ENCODE measurements at regions not wholly inside any gene's neighbourhood (a gene's known extent, or its start where the extent isn't known, plus 50 kb on each side); places are given as distances from the start of the nearest gene placed in this dataset.
"Not testable (repeated sequence)": the region's sequence is repeated elsewhere in the genome, so short reads cannot be mapped to it uniquely, and the experiment has no call there.

DNA sequence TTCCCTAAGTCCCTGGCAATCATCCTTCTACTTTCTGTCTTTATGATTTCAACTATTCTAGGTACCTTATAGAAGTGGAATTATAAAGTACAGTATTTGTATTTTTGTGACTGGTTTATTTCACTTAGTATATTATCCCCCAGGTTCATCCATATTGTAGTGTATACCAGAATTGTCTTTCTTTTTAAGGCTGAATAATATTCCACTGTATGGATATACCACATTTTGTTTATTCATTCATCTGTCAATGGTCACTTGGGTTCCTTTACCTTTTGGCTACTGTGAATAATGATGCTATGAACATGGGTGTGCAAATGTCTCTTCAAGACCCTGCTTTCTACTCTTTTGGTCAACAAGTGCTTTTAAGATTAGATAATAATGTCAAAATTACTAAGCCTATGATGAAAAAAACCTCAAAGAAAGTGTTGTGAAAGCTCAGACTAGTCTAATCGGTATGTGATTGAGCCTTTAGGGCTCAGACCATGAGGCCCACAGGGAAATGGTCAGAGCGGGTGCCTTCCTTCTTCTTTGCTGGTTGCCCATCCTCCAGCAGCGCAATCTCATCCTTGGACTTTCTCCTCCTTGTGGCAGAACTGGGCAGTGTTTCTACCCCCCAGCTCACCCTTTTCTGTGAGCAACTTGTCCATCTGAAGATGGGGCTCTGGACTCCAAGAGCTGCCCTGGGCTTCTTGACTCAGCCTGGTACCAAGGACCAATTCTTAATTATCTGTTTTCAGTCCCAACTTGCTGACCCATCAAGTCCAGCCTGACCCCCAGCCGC lies 105.4 kb downstream of the TTC8 start:
- DNase-seq = no peak

DNA sequence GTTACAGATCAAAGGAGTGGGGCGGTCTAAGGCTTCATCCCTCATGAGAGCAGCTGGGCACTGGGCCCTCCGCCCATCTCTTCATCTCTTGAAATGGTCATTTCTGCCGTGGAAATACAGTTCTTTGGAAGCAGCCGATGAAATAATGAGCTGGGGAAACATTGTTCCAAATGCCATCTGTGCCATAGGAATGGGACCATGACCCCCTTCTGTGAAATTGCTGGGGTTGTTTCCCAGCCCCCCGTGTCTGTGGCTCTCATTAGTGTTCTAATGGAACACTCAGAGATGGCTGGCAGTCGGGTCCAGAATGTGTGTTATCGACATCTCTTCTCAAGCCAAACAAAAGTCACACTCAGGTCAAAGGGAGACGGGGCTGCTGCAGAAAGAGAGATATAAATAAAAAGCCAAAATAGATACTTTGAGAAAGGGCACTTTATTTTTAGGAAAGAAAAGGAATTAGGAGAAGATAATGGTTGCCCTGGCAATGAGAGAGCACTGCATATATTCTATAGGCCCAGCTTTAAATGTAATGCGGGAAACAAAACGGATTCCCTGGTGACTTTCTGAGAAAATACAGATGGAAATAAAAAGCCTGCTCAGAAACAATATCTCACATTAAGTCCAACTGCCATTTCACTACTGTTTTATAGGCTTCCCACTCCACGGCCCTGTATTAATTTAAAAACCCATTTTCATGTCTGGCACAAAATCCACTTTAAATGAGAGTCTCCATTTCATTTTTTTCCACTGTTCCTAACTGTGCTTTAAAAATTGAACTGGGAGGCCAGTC lies 107.1 kb downstream of the TTC8 start:
- DNase-seq = no peak

DNA sequence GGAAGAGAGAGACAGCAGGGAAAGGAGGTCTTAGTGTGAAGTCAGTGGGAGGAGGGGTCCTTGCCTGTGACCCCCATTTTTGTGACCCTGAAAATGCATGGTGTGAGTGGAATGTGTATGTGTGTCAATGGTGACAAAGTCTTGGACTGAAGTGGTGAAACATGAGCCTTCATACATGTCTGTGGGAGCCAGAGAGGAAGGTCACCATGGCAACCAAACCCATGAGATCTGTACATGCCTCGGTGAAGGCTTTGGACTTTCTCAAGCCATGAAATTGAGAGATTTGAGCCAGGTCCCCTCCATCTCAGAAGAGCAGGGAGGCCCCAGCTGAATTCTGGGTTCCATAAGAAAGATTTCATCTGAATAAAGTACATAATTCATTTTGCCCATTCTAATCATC lies 108.7 kb downstream of the TTC8 start:
- no peak for DNase-seq

DNA sequence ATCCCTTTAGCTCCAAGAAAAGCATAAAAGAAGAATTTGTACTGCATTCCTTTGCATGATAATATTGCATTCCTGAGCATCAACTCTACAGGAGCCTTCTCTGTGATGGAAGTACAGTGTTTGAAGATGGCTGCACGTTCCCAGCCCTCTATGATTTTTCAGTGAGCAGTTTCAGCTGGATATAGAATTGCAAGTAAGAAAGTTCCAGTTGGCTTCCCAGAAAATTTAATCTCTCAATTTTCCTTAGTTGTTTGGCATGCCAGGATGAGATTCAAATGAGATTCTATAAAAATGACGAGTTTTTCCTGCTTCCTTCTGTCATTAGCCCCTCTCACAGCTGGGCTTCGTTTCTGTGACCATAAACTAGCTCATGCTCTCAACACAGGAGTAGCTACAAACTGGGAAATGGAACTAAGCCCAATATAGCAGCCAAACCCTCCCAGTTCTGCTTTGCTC lies 109.9 kb downstream of the TTC8 start:
- no peak for DNase-seq

DNA sequence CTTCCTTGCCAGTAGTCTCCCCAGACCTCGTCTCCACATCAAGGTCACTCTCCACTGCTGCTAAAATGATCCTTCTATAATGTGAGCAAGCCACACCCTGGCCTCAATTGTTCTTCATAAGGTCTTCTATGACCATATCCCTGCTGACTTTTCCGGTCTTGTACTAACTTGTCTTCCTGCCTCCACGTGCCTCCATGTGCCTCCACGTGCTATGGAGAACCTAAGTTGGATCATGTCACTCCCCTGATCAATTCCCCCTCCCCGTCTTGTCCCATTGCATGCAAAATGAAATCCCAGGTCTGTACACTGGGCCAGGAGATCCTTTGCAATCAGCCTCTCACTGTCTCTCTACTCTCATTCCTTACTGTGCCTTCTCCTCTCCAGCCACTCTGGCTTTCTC lies 110.6 kb downstream of the TTC8 start:
- no peak for DNase-seq

DNA sequence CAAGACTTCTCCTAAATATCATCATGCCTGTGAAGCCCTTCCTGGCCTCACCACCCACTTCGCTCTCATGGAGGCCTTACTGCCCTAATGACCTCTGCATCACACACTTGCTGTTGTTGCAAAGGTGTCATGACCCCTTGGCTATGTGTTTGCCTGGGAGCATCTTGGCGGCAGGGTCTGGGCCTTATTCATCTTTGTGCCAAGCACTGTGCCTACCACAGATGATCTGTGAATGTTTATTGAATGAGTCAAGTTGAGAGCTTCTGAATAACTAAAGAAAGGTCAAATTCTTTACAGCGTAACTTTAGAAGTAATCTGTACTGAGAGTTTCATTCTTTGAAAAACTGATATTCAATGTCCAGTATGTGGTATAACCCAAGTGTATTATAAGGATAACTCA lies 113.3 kb downstream of the TTC8 start:
- DNase-seq = no peak

DNA sequence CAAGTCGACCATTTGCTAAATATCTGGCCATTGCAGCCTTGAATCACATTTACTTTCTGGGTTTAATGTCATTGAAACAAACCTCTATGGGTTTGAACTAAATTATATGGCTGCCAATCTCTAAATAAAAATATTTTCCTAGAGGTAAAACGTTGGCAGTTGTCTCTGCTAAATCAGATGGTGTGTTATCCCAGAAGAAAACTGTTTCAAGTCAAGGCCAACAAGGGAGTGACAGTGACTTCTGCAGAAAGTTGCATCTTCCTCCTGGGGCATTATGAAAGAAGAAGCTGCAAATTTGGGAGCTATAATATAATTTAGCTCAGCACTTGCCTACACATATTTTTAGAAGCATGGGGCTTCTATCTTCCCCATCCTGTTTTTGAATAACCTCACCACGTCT lies 116.2 kb downstream of the TTC8 start:
- no peak for DNase-seq

DNA sequence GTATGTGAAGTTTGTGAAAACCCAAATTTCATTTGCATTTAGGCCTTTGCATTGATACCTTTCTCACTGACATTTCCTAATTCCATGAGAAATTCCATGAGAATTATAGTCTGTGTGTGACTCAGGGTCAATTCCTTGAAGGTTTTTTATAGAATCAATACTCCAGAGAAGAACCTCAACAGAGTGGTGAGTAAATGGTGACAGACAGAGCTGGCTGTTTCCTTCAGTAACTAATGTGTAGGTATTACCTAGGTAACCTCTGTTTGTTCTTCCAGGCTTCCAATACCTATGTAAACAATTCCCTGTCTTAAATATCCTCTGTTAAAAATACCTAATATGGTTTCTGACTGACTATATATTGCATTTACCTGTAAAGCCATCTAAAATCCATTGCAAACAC lies 117.0 kb downstream of the TTC8 start:
- no peak for DNase-seq

DNA sequence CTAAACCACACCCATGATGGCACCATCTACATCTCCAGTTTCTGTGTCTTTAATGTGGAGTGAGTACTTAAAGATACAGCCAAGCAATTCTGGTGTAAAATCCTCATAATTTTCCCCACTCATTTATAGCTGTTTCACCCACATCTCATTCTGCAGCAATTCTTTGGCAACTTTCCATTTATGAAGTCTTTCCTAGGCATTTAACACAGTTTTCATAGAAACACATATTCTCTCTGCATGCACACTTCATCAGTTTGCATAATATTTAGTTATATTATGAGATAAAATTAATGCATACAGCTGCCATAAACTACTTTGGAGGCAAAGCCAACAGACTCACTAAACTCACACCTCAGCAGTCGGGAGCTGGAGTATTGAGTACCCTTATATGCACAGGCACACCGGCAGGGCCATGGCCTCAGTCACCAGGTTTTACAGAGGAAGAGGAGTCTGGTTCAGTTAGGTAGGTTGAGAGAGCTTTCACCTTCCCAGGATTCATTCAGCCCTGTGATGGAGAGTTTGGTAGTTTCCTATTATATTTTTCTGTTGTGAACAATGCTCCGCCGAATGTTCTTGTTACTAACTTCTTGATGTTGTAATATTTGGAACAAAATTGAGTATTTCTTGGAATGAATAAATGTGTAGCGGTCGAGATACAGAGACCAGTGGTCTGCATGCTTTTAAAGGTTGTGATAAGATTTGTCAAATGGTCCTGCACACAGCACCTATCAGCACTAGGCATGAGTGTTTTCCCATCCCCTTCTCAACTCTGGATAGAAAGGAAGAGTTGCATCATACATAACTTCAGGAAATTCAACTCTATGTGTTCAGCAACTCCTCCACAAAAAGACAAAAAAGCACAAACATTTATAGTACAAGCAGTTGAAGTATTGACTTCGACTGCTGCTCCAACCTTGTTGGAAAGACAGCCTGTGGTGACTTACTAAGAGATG lies 123.5 kb downstream of the TTC8 start:
- DNase-seq = no peak

DNA sequence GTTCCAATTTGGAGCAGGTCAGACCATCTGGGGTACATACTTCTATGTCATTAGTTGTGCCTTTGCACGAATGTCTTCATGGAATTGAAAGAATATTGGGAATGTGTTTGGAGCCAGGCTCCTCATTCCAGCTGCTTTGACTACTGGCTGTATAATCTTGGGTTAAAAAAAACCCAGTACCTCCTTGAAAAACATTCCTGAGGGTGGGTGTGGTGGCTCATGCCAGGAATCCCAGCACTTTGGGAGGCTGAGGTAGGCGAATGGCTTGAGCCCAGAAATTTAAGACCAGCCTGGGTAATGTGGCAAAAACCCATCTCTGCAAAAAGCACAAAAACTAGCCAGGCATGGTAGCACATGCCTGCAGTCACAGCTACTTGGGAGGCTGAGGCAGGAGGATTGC lies 125.6 kb downstream of the TTC8 start:
- no peak for DNase-seq

DNA sequence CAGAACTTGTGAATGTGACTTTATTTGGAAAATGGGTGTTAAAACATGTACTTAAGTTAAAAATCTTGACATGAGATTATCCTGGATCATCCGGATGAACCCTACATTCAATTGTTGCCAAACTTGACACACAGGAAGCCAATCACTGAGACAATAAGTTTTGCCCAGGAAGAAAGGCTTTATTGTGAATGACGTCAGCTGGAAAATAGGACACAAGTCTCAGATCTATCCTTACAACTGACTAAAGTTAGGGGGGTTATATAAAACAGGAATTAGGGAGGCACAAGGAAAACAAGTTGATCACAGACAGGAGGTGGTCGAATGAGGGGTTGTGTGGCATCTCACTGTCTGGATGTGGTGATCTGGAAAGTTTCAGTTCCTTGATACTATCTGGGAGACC lies 126.9 kb downstream of the TTC8 start:
- DNase-seq = no peak

DNA sequence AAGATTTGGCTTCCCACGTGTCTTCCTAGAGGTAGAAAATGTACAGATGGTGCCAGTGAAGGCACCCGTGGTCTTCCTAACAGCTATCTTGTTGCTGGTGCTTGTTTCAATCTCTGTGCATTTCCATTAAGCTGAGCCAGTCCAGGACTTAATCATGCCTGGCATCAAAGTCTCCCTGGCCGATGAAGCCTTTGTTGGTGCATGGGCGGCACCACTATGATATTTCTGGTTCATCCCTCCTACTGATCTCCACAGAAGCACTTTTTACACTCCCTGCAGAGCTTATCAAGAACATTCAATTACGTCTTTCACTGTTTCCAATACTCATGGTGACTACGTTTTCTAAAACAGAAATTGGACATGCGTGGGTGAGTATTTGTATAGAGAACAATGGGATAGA lies 128.4 kb downstream of the TTC8 start:
- DNase-seq = no peak

DNA sequence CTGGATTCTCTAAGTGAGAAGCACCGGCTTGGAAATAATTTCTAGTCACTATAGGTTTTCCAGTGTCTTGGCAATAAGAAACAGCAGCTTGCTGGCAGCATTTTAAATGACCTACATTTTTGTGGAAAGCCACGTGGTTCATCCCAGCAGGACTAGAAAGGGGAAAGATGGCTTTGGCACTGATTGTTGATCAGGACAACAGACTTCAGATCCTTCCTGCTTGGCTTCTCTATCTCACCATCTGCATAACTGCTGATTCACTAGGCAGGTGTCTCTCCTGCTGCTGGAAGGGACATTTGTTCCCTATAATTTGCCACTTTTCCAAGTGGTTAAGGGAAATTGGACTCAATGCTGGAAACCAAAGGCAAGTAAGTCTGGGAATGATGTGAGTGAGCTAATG lies 131.0 kb downstream of the TTC8 start:
- DNase-seq = no peak

DNA sequence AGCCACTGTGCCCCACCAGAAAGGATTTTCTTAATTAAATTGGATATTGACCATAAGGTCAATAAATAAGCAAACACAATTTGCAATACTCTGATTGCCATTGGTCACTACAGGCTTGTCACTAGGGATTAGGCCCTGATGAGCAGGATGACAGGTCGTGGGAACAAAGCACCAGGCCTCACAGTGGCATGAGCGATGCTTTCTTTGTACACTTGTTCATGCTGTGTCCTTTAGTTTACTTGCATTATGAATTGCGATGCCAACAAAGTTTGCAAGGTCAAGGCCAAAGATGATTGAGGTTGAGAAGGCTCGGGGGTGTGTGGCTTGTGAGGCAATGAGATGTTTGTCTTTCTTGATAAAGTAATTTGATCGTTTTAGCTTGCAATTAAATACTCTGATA lies 136.0 kb downstream of the TTC8 start:
- DNase-seq = no peak

DNA sequence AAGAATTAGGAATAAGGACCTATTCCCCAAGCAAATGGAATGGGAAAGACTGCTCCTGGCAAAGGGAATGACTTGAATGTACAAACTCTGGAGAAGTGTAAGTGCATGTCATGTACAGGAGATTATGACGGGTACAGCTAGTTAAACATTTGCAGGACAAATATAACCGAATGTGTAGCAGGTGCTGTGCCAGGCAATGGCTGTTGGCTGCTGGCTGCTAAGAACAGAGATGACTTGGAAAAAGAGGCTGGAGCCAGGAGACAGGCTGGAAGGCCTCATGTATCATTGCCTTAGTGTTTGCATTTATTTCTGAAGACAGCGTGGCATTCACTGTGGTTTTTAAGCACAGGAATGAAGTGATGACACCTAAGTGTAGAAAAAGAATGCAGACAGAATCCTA lies 136.8 kb downstream of the TTC8 start:
- DNase-seq = no peak

DNA sequence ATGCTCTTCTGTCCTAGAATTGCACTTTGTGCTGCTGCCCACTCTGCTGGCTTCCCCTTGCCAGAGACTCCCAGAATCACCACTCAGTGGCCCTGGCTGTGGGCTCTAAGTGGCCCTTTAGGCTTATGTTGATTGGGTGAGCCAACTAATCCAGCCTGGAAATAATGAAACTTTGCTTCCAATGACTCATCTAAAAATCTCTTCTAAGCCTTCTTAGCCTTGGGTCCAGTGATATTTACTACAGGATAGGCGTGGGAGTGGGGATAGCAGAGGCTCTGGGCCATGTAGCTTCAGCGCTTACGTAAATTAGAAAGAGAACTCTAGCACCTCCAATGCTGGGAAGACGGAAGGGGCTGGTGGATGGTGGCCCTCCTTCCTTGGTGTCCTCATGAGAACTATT lies 137.9 kb downstream of the TTC8 start:
- no peak for DNase-seq

DNA sequence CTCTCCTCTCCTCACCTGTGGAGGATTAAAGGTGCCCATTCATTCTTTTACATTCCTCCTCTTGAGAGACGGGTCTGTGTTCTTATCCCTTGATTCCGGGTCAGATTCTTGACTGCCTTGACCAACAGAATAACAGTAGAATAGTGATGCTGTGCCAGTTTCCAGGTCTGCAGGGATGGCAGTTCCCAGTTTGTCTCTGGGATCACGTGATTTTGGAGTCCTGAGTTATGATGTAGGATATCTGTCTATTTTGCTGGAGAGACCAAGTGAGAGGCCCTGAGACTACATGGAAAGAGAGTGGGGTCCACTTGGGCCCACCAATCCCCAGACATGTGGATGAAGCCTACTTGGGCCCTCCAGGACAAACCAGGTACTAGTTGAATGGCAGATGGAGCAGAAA lies 142.8 kb downstream of the TTC8 start:
- DNase-seq = no peak

DNA sequence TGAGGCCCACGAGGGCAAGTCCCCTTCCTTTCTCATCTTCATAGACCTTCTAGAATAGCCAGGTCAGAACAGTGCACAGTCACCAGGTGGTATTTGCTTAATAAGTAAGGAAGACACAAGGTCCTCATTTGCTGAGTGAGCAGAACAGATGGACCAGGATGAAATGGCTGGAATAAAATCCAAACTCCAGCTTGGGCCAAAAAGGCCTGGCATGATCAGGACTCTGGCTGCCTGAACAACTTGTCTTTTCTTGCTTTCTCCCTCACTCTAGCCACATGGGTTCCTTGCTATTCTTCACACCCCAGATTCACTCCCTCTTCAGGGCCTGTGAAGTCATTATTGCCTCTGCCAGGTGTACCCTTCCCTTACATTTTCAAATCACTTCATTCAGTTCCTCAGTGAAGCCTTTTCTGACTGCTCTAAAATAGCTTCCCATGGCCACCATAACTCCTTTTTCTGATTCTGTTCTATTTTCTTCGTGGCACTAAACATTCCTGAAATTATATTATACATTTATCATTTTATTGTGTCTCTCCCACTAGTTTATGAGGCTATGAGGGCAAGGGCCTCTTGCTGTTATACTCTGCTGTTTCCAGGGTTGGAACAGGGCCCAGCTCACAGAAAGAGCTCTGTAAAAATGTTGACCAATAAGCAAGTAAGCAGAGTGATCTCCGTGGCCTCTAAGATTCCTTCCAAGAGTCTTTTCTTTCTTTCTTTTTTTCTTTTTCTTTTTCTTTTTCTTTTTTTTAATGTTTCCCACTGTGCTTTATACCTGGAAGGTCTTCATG lies 150.8 kb downstream of the TTC8 start:
- no peak for DNase-seq

DNA sequence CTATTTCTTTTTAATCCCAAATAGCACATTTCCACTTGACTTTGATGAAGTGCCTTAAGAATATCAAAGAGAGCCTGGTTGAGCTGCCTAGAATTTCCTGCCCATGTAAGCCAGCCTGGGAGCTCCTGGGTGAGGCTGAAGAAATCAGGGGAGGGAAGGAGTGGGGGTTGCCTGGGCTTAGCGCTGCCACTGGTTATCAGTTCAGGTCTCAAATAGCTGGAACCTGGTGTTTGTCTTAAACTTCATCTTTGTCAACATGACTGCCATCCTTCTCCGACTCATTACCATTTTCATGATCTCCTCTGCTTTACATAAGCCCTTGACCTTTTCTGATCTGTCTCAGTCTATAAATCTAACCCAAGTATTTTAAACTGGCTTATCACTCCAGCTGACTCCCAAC lies 151.5 kb downstream of the TTC8 start:
- no peak for DNase-seq

DNA sequence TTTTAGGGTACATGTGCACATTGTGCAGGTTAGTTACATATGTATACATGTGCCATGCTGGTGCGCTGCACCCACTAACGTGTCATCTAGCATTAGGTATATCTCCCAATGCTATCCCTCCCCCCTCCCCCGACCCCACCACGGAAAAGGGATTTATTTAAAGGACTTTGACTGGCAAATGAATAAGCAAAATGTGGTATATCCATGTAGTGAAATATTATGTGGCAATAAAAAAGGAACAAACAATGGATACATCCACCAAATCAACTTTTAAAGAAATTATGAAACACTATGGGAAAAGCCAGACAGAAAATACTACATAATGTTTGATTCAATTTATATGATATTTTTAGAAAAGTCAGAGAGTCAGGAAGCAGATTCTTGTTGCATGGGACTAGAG lies 156.5 kb downstream of the TTC8 start:
- not testable (repeated sequence) for DNase-seq

DNA sequence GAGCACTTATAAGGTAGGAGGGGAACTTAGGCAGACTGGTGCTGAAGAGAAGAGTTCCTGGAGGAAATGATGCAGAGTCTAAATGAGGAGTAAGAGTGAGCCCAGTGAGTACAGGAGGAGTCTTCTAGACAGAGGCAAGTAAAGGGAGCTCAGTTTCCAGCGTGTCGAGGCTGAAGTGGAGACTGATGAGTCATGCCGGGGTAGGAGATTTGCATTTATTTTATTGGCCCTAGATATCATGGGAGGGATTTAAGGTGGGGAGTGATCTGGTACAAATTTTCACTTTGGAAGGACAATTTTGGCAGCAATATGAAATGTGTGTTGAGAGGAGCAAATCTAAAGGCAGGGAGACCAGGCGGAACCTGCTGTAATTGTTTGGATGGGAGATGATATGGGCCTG lies 157.5 kb downstream of the TTC8 start:
- no peak for DNase-seq

DNA sequence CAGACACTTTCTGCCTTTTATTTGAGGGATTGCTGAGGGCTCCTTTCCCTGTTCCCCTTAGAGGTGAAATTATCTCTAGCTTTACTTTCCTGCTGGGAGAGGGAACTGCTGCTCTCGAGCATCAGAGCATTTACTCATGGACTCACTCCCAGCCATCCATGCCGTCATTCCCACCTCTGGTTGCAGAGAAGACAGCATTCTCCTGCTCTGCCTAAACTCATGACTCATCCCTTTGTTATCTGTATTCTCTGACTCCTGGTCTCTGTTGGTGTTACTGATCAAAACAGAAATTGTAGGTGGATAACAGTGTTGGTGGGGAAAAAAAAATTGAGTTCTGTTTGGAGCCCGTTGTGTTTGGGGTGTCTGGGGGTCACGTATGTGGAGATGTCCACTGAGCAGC lies 159.3 kb downstream of the TTC8 start:
- no peak for DNase-seq

DNA sequence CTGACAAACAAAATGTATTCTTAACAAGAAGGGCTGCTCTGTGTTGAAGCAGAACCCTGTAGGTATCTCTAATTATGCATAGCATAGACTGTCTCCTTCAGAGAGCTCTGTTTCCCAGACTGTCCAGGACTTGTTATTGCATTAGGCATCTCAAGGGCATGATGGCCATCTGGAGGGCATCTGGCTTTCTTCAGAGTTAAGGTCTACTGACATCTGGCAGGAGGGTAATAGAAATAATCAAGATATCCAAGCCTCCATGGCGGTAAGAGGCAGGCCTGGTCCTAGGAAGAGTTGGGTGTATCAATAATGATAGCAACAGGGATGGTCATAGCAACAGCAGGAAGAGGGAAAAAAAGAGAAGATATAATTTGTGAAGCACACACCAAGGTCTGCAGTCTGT lies 161.2 kb downstream of the TTC8 start:
- no peak for DNase-seq
